Panc1 (cell line): ENCODE measurements at regions not wholly inside any gene's neighbourhood (a gene's known extent, or its start where the extent isn't known, plus 50 kb on each side); places are given as distances from the start of the nearest gene placed in this dataset.

Experiments used
- ATAC-seq: fragments of 200-7000 bp; cut with Tn5 transposase; 2 replicates; pipeline ENCODE4 v1.9.1; 2020; ENCODE audit warnings: mild to moderate bottlenecking, moderate library complexity
- BruUV-seq: library from RNA; stranded (reverse); fragments of 400-500 nt; replicated peaks from 2 replicates; lab custom pipeline; 2021; lab: Mats Ljungman, UMichigan
- CTCF ChIA-PET: fragments of 300-600 bp; sonication (Branson Sonifier 250); formaldehyde crosslinking; loops from one replicate; lab custom pipeline; 2022; ENCODE audit warnings: antibody characterized with exemption; lab: Charles Lee
- POLR2A ChIA-PET: fragments of 300-600 bp; sonication (Branson Sonifier 250); formaldehyde crosslinking; loops from one replicate; lab custom pipeline; 2022; ENCODE audit warnings: antibody characterized with exemption; lab: Charles Lee
- DNase-seq: peaks from one replicate; pipeline ENCODE4 v3.0.0-alpha.2; 2010; ENCODE audit warnings: low read depth, low spot score
- H3K27ac ChIP-seq: 2 replicates; pipeline ENCODE4 v1.5.1; 2011; ENCODE audit warnings: mild to moderate bottlenecking, low read length, inconsistent platforms
- H3K27me3 ChIP-seq: fragments of 200-500 bp; sonication (Bioruptor generic); 2 replicates; pipeline ENCODE4 v1.6.0; 2014; ENCODE audit warnings: low read length, inconsistent platforms; ENCODE audit not compliant: control insufficient read depth, insufficient read depth
- H3K36me3 ChIP-seq: fragments of 200-500 bp; sonication (Bioruptor generic); 2 replicates; pipeline ENCODE4 v1.5.1; 2014; ENCODE audit warnings: inconsistent platforms, mild to moderate bottlenecking, low read length, moderate library complexity; ENCODE audit not compliant: control insufficient read depth, insufficient read depth
- H3K4me1 ChIP-seq: 2 replicates; pipeline ENCODE4 v1.5.1; 2011; ENCODE audit warnings: inconsistent platforms, mild to moderate bottlenecking, low read length, moderate library complexity; ENCODE audit not compliant: control insufficient read depth, insufficient read depth
- H3K4me3 ChIP-seq, 2 experiments: 2 replicates each; pipeline ENCODE4 v1.5.1; 2011 to 2012; ENCODE audit warnings: low read depth in 2 of 2, low read length in 2 of 2, mild to moderate bottlenecking in 2 of 2, inconsistent platforms in 1 of 2, moderate library complexity in 1 of 2
- H3K9me3 ChIP-seq: fragments of 200-500 bp; sonication (Bioruptor generic); 2 replicates; pipeline ENCODE4 v1.5.1; 2014; ENCODE audit warnings: low read depth, mild to moderate bottlenecking, inconsistent platforms, low read length, moderate library complexity; ENCODE audit not compliant: control insufficient read depth, insufficient read depth
- POLR2AphosphoS5 ChIP-seq: IDR thresholded peaks from 2 replicates; pipeline ENCODE4 v1.6.1; 2012; ENCODE audit warnings: mild to moderate bottlenecking, low read depth, low read length, moderate library complexity
- SIN3A ChIP-seq: IDR thresholded peaks from 2 replicates; pipeline ENCODE4 v1.6.1; 2012; ENCODE audit warnings: low read depth, mild to moderate bottlenecking, low read length, moderate library complexity, borderline replicate concordance; ENCODE audit not compliant: insufficient read depth
- TCF7L2 ChIP-seq: IDR thresholded peaks from 2 replicates; pipeline ENCODE4 v1.6.1; 2011; ENCODE audit warnings: mild to moderate bottlenecking, low read depth, low read length, inconsistent platforms
- in situ Hi-C: cut with HindIII; loops from 2 replicates; pipeline ENCODE4 v1.10.0; 2016; ENCODE audit warnings: low sequenced_read_pairs, low pct_unique_long_range_greater_than_20kb
- intact Hi-C: fragments of 100-400 bp; cut with micrococcal nuclease; formaldehyde crosslinking; loops from one replicate; pipeline ENCODE4 v1.10.0; 2022; ENCODE audit not compliant: unreplicated experiment
- TF ChIP-seq, protein P1 (sequence below): fragments of 450-650 bp; IDR thresholded peaks from 2 replicates; pipeline ENCODE4 v1.5.1; 2017; ENCODE audit warnings: mild to moderate bottlenecking
- TF ChIP-seq, protein P2 (sequence below), 2 experiments: IDR thresholded peaks; 2 replicates each; pipeline ENCODE4 v1.6.1; 2011 to 2012; ENCODE audit warnings: low read depth in 2 of 2, control low read depth in 1 of 2, low read length in 1 of 2, mild to moderate bottlenecking in 1 of 2, moderate library complexity in 1 of 2; ENCODE audit not compliant: insufficient read depth in 1 of 2

DNA sequence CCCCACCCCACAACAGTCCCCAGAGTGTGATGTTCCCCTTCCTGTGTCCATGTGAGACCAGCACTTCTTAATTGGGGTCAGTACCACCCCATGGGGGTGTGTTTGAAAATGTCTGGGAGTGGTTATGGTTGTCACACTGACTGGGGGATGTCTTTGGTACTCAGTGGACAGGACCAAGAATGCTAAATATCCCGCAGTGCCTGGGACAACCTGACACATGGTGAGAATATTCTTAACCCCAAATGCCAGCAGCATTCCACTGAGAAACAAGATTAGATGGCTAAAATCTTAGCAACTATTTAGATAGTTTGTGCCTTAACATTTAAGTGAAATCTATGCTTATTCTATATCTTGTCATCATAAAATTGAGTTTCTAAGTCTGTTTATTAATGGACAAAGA is 177.5 kb upstream of the ZBED5 start:
- Histone ChIP-seq H3K4me3 (no peak overlapping the region), H3K27ac (no peak overlapping the region), H3K36me3 (no peaks in the 10 kb centered on the region), H3K4me1 (no peaks in the 10 kb centered on the region), H3K27me3 (no peaks in the 10 kb centered on the region), H3K9me3 (no peaks in the 10 kb centered on the region)
- in situ Hi-C loops: no loop called here
- no TSS peak for BruUV-seq
- intact Hi-C loops: loop anchor here (10.0 kb wide), 2 partner anchors 119 to 229 kb away; no protein-coding TSS in a partner anchor
- POLR2A ChIA-PET: no interaction called here
- TF ChIP-seq TCF7L2: no peak
- TF ChIP-seq, protein P1, sequence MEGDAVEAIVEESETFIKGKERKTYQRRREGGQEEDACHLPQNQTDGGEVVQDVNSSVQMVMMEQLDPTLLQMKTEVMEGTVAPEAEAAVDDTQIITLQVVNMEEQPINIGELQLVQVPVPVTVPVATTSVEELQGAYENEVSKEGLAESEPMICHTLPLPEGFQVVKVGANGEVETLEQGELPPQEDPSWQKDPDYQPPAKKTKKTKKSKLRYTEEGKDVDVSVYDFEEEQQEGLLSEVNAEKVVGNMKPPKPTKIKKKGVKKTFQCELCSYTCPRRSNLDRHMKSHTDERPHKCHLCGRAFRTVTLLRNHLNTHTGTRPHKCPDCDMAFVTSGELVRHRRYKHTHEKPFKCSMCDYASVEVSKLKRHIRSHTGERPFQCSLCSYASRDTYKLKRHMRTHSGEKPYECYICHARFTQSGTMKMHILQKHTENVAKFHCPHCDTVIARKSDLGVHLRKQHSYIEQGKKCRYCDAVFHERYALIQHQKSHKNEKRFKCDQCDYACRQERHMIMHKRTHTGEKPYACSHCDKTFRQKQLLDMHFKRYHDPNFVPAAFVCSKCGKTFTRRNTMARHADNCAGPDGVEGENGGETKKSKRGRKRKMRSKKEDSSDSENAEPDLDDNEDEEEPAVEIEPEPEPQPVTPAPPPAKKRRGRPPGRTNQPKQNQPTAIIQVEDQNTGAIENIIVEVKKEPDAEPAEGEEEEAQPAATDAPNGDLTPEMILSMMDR: no peak
- TF ChIP-seq POLR2AphosphoS5: no peak
- TF ChIP-seq, protein P2, sequence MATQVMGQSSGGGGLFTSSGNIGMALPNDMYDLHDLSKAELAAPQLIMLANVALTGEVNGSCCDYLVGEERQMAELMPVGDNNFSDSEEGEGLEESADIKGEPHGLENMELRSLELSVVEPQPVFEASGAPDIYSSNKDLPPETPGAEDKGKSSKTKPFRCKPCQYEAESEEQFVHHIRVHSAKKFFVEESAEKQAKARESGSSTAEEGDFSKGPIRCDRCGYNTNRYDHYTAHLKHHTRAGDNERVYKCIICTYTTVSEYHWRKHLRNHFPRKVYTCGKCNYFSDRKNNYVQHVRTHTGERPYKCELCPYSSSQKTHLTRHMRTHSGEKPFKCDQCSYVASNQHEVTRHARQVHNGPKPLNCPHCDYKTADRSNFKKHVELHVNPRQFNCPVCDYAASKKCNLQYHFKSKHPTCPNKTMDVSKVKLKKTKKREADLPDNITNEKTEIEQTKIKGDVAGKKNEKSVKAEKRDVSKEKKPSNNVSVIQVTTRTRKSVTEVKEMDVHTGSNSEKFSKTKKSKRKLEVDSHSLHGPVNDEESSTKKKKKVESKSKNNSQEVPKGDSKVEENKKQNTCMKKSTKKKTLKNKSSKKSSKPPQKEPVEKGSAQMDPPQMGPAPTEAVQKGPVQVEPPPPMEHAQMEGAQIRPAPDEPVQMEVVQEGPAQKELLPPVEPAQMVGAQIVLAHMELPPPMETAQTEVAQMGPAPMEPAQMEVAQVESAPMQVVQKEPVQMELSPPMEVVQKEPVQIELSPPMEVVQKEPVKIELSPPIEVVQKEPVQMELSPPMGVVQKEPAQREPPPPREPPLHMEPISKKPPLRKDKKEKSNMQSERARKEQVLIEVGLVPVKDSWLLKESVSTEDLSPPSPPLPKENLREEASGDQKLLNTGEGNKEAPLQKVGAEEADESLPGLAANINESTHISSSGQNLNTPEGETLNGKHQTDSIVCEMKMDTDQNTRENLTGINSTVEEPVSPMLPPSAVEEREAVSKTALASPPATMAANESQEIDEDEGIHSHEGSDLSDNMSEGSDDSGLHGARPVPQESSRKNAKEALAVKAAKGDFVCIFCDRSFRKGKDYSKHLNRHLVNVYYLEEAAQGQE (IDR thresholded peaks at IDR 0.05; ENCODE audit: insufficient read depth in 1 of 2, low read depth in 2 of 2, low read length in 1 of 2): no peak
- no peak for TF ChIP-seq SIN3A
- ATAC-seq: no peak
- DNase-seq: no peak
- CTCF ChIA-PET: interaction anchor here (0.6 to 1.1 kb wide), 3 partner anchors 11 to 206 kb away, joined by 3 read pairs; no protein-coding TSS in a partner anchor

DNA sequence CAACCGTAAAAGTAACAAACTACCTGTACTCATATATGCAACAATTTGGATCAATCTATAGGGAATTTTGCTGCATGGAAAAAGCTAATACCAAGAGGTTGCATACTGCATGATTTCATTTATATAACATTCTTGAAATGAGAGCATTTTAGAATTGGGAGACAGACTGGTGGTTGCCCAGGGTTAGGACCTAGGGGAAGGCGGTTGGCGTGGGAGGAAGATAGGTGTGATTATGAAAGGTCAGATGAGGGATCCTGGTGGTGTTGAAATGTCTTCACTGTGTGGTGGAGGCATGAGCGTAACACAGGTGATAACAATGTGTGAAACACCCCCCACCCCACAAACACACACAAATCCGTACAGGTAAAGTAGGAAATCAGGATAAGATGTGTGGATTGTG is 176.6 kb upstream of the ZBED5 start:
- ATAC-seq (no peak), DNase-seq (no peak)
- no peak overlapping the region for H3K4me3 ChIP-seq
- ChIA-PET CTCF (interaction anchor here (0.6 to 1.1 kb wide), 3 partner anchors 10 to 367 kb away, joined by 3 to 6 read pairs (median 3); no protein-coding TSS in a partner anchor), POLR2A (no interaction called here)
- H3K4me1 ChIP-seq: no peaks in the 10 kb centered on the region
- TF ChIP-seq, protein P2 (IDR thresholded peaks at IDR 0.05; ENCODE audit: insufficient read depth in 1 of 2, low read depth in 2 of 2, low read length in 1 of 2): no peak
- TF ChIP-seq, protein P1: no peak
- TF ChIP-seq SIN3A (no peak), TCF7L2 (no peak)
- intact Hi-C loops: loop anchor here (10.0 kb wide), 2 partner anchors 120 to 230 kb away; no protein-coding TSS in a partner anchor
- in situ Hi-C loops: no loop called here
- no peaks in the 10 kb centered on the region for H3K9me3 ChIP-seq
- no TSS peak for BruUV-seq
- no peaks in the 10 kb centered on the region for H3K27me3 ChIP-seq
- no peak overlapping the region for H3K27ac ChIP-seq
- no peaks in the 10 kb centered on the region for H3K36me3 ChIP-seq
